ENCODE measurements at regions not wholly inside any gene's neighbourhood (a gene's known extent, or its start where the extent isn't known, plus 50 kb on each side); places are given as distances from the start of the nearest gene placed in this dataset.

DNA sequence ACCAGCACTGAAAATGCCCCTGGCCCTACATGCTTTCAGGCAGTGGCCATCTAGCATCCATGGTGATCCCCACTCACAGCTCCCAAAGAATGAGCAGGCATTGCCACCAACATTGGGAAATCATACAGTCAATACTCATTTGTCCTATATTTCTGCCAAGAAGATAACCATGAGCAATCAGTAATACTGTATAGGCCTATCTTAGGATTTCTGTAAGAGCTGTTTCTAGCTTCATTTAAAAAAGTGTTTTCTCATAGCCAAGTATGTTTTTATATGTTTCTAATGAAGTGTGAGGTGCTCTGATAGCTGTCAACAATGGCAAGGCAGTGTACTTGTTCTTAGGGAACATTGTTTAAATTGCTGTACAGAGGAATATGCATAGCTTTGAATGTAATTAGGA lies 428.7 kb downstream of the FGF9 start:
- DNase-seq: no peak
- H3K36me3 ChIP-seq (ENCODE audit: control insufficient read depth, insufficient read depth, low read length): no peaks in the 10 kb centered on the region
- Mint-ChIP-seq H3K4me3 (no peak overlapping the region), H3K27ac (no peak overlapping the region), H3K27me3 (ENCODE audit: insufficient read depth) (no peaks in the 10 kb centered on the region), H3K36me3 (ENCODE audit: low read depth) (no peaks in the 10 kb centered on the region), H3K9me3 (peaks cover 3% of the 10 kb centered on the region), H3K4me1 (peaks cover 3% of the 10 kb centered on the region)
- TF ChIP-seq, protein P1, sequence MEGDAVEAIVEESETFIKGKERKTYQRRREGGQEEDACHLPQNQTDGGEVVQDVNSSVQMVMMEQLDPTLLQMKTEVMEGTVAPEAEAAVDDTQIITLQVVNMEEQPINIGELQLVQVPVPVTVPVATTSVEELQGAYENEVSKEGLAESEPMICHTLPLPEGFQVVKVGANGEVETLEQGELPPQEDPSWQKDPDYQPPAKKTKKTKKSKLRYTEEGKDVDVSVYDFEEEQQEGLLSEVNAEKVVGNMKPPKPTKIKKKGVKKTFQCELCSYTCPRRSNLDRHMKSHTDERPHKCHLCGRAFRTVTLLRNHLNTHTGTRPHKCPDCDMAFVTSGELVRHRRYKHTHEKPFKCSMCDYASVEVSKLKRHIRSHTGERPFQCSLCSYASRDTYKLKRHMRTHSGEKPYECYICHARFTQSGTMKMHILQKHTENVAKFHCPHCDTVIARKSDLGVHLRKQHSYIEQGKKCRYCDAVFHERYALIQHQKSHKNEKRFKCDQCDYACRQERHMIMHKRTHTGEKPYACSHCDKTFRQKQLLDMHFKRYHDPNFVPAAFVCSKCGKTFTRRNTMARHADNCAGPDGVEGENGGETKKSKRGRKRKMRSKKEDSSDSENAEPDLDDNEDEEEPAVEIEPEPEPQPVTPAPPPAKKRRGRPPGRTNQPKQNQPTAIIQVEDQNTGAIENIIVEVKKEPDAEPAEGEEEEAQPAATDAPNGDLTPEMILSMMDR (conservative IDR thresholded peaks at IDR 0.05): no peak
- no peaks in the 10 kb centered on the region for H3K27me3 ChIP-seq (ENCODE audit: control insufficient read depth, insufficient read depth, low read length, poor library complexity, severe bottlenecking)
- H3K9me3 ChIP-seq (ENCODE audit: control insufficient read depth, low read length): no peaks in the 10 kb centered on the region
- H3K9ac ChIP-seq (ENCODE audit: extremely low read depth, low read length, poor library complexity, severe bottlenecking): no peak overlapping the region
- H3K4me3 ChIP-seq (ENCODE audit: low read length): no peak overlapping the region
- no peaks in the 10 kb centered on the region for H3K4me1 ChIP-seq (ENCODE audit: control insufficient read depth, insufficient read depth, low read length)
- H3K27ac ChIP-seq (ENCODE audit: low read depth, low read length): no peak overlapping the region

DNA sequence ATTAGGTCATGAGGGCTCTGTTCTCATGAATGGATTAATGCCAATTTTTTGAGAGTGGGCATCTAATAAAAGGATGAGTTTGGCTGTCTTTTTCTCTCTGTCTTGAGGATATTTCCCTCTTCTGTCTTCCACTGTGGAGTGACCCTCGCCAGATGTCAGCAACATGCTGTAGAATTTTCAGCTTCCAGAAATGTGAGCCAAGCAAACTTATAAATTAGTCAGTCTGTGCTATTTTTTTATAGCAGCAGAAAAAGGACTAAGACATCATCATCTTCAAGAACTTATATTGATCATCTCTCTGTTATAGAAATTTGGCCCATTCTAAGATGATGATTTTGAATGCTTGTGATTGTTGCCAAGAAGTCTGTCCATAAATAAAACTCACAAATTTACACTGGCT lies 431.4 kb downstream of the FGF9 start:
- no peak for DNase-seq
- Mint-ChIP-seq H3K9me3 (no peaks in the 10 kb centered on the region), H3K27me3 (ENCODE audit: insufficient read depth) (no peaks in the 10 kb centered on the region), H3K4me3 (no peak overlapping the region), H3K27ac (no peak overlapping the region), H3K4me1 (peaks cover under 1% of the 10 kb centered on the region), H3K36me3 (ENCODE audit: low read depth) (no peaks in the 10 kb centered on the region)
- TF ChIP-seq, protein P1 (conservative IDR thresholded peaks at IDR 0.05): no peak
- Histone ChIP-seq H3K9me3 (ENCODE audit: control insufficient read depth, low read length) (no peaks in the 10 kb centered on the region), H3K27me3 (ENCODE audit: control insufficient read depth, insufficient read depth, low read length, poor library complexity, severe bottlenecking) (no peaks in the 10 kb centered on the region), H3K4me1 (ENCODE audit: control insufficient read depth, insufficient read depth, low read length) (no peaks in the 10 kb centered on the region), H3K9ac (ENCODE audit: extremely low read depth, low read length, poor library complexity, severe bottlenecking) (no peak overlapping the region), H3K27ac (ENCODE audit: low read depth, low read length) (no peak overlapping the region), H3K36me3 (ENCODE audit: control insufficient read depth, insufficient read depth, low read length) (no peaks in the 10 kb centered on the region), H3K4me3 (ENCODE audit: low read length) (no peak overlapping the region)
- 86% methylated on average over 1 of the region's 1 CpG; no CpG with 5 or more reads in 1 of the 2 experiments for WGBS, 2 experiments (ENCODE audit: insufficient coverage in 1 of 2, insufficient read length in 1 of 2)

DNA sequence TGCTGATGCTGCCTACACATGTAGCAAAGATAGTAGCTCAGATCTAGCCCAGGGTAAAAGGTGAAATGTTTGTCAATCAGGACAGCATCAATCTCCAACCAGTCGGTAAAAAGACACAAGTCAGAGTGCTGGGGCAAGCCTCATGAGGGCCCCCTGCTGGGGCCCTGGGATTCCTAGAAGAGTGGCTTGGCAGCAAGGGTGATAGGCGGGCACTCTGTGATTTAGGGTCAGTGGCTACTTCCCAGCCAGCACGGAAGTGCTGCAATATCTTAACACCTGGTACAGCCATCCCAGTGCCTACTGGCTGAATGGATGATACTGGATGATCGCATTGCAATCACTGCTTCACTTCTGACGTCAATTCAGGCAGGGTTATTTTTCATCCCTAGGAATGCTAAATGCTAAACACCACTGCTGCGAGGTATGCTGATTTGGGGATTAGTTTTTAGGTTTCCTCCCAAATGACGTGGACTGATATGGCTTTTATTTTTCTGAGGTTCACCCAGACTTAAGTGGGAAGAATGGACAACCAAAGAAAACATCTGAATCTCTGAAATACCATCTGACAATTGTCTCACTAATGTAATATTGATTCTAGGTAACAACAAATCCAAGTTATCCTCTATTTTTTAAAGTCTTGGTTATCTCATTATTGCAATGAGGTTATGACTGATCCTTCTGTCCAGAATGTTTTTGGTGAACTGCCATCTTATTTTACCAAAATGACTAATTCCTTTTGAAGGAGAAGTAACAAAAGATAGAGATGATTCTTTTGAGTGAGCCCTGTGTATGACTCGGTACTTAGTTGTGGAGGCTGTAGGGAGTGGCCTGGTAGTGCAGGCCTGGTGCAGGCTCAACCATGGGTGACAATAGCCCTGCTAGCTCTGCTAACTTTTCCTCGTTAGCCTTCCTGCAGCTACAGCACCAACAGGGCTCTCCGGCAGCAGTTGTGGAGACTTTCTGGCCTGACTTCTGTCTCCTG lies 432.5 kb downstream of the FGF9 start:
- TF ChIP-seq, protein P1 (conservative IDR thresholded peaks at IDR 0.05): peak; percentile 22
- H3K27ac Mint-ChIP-seq: no peak overlapping the region
- DNase-seq: peak; percentile 51

More for the DNA sequence above, 432.5 kb downstream of the FGF9 start:
- Histone ChIP-seq H3K9ac (ENCODE audit: extremely low read depth, low read length, poor library complexity, severe bottlenecking) (no peak overlapping the region), H3K4me1 (ENCODE audit: control insufficient read depth, insufficient read depth, low read length) (no peaks in the 10 kb centered on the region), H3K4me3 (ENCODE audit: low read length) (no peak overlapping the region), H3K27me3 (ENCODE audit: control insufficient read depth, insufficient read depth, low read length, poor library complexity, severe bottlenecking) (no peaks in the 10 kb centered on the region), H3K36me3 (ENCODE audit: control insufficient read depth, insufficient read depth, low read length) (no peaks in the 10 kb centered on the region), H3K27ac (ENCODE audit: low read depth, low read length) (no peak overlapping the region), H3K9me3 (ENCODE audit: control insufficient read depth, low read length) (no peaks in the 10 kb centered on the region)
- Mint-ChIP-seq H3K9me3 (no peaks in the 10 kb centered on the region), H3K27me3 (ENCODE audit: insufficient read depth) (no peaks in the 10 kb centered on the region), H3K4me3 (no peak overlapping the region), H3K36me3 (ENCODE audit: low read depth) (no peaks in the 10 kb centered on the region), H3K4me1 (peaks cover 10% of the 10 kb centered on the region)
- 89 to 96% methylated on average over 9 to 10 of the region's 10 CpGs for WGBS, 2 experiments (ENCODE audit: insufficient coverage in 1 of 2, insufficient read length in 1 of 2)
